ENCODE measurements at regions not wholly inside any gene's neighbourhood (a gene's known extent, or its start where the extent isn't known, plus 50 kb on each side); places are given as distances from the start of the nearest gene placed in this dataset.

DNA sequence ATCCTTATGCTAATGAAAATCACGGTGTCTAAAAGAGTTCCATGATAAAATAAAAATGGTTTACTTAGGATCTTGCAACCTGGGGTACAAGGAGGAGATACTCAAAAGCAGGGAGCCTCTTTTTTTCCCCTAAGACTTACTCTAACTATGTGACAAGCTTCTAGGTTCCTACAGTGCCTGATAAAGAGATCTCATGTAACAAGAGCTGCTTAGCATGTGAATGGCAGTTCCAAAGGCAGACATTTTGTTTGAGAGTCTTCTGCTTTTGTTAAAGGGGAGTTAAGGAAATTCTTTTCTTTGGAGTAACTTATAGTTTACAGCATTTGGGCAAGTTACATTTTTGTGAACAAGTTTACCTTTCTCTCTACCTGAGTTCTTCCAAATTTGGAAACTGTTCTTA, 945.8 kb upstream of the ADGRB3 start:
- Histone ChIP-seq H3K9me1 (ENCODE audit: control insufficient read depth, insufficient read depth, low read length) (no peaks in the 10 kb centered on the region), H3K27me3 (ENCODE audit: control insufficient read depth in 2 of 2, insufficient read depth in 2 of 2, low read length in 2 of 2) (no peaks in the 10 kb centered on the region), H4K20me1 (replicated peaks; ENCODE audit: control insufficient read depth, insufficient read depth, low read length) (no peaks in the 10 kb centered on the region), H2AFZ (ENCODE audit: low read depth, low read length) (peak overlapping the region; percentile 67), H3K79me2 (ENCODE audit: control insufficient read depth, insufficient read depth, low read length) (no peaks in the 10 kb centered on the region), H3K9ac (ENCODE audit: insufficient read depth in 1 of 2, low read depth in 2 of 2, low read length in 2 of 2) (no peak overlapping the region), H3K27ac (ENCODE audit: extremely low read depth, low read depth, low read length) (no peak overlapping the region), H3K4me2 (ENCODE audit: insufficient read depth, low read length) (no peak overlapping the region), H3K9me3 (replicated peaks; ENCODE audit: control insufficient read depth, insufficient read depth, low read depth, low read length) (no peaks in the 10 kb centered on the region), H3K4me1 (replicated peaks in 1 of 2; ENCODE audit: control insufficient read depth in 2 of 2, insufficient read depth in 2 of 2, low read length in 2 of 2) (no peaks in the 10 kb centered on the region), H3K36me3 (ENCODE audit: control insufficient read depth, insufficient read depth, low read length) (no peaks in the 10 kb centered on the region), H3K4me3 (no peak overlapping the region)
- in situ Hi-C loops (cut with MboI) (no loop called here), intact Hi-C loops (cut with micrococcal nuclease) (no loop called here)
- no peak for FAIRE-seq
- WGBS (ENCODE audit: insufficient coverage, low coverage, missing lambda C conversion rate) = 19% methylated on average over 1 of the region's 1 CpG
- ATAC-seq = no peak
- CTCF ChIA-PET (ENCODE audit: low intra/inter-chr PET ratio) = no interaction called here
- no peak for TF ChIP-seq HMGXB4 (CRISPR knock-in tag; IDR thresholded peaks at IDR 0.05)
- no peak for TF ChIP-seq RB1 (IDR thresholded peaks at IDR 0.05; ENCODE audit: low read depth)
- TF ChIP-seq NEUROD1 (IDR thresholded peaks at IDR 0.05; ENCODE audit: borderline replicate concordance, low read depth, low read length, partially characterized antibody) = no peak
- no peak for TF ChIP-seq GATAD2A (IDR thresholded peaks at IDR 0.05)
- TF ChIP-seq XRCC4 (IDR thresholded peaks at IDR 0.05; ENCODE audit: extremely low read depth, insufficient read depth, insufficient read length) = no peak
- TF ChIP-seq DACH1 (IDR thresholded peaks at IDR 0.05; ENCODE audit: partially characterized antibody) = no peak
- TF ChIP-seq TBP (optimal IDR thresholded peaks at IDR 0.05; ENCODE audit: low read depth, low read length) = no peak
- TF ChIP-seq ZFP36 (IDR thresholded peaks at IDR 0.05; ENCODE audit: low read depth, low read length, partially characterized antibody) = no peak
- TF ChIP-seq ZNF3 (CRISPR knock-in tag; IDR thresholded peaks at IDR 0.05) = no peak
- TF ChIP-seq ZNF589 (CRISPR knock-in tag; IDR thresholded peaks at IDR 0.05; ENCODE audit: low read depth) = no peak
- POLR2A ChIA-PET = no interaction called here
- no peak for DNase-seq (ENCODE audit: extremely low read depth in 1 of 4, low spot score in 3 of 4)
- no TSS peak for BruUV-seq (replicated peaks)

All from K562 (cell line).